ENCODE measurements at regions not wholly inside any gene's neighbourhood (a gene's known extent, or its start where the extent isn't known, plus 50 kb on each side); places are given as distances from the start of the nearest gene placed in this dataset.

- H3K27me3 ChIP-seq (ENCODE audit: low read length): no peaks in the 10 kb centered on the region
Observed at GRCh38 chr10:44771233-44771995, 139.7 kb upstream of the TMEM72 start.

DNA sequence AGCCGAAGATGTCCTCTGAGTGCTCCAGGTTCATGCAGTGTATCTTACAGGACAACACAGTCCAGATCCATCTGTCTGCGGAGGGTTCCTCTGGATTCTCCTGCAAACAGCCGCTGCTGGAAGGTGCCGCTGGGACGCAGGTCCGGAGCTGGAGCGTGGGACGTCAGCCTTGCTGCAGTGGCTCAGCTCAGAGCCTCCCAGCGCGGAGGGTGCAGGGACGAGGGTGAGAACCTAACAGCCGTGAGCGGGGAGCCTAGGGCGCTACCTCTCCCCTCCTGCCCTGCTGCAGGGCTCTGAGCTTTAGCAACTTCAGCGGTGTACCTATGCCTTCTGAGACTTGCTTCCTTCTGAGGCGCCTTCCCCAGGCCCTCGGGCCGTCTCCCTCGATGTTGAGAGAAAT, 137.6 kb upstream of the TMEM72 start:
- H3K9me2 ChIP-seq (replicated peaks; ENCODE audit: insufficient read depth, low read length): no peaks in the 10 kb centered on the region
- H3K79me2 ChIP-seq (ENCODE audit: insufficient read depth, low read length): no peaks in the 10 kb centered on the region
- H3K4me2 ChIP-seq (ENCODE audit: low read depth, low read length, poor library complexity, severe bottlenecking): no peak overlapping the region
- no peaks in the 10 kb centered on the region for H3K36me3 ChIP-seq (ENCODE audit: low read length)
- no peaks in the 10 kb centered on the region for H3F3A ChIP-seq (ENCODE audit: insufficient read depth)
- no peaks in the 10 kb centered on the region for H3K27me3 ChIP-seq (ENCODE audit: low read length)
- H2AFZ ChIP-seq (ENCODE audit: low read depth, low read length, severe bottlenecking): no peak overlapping the region
- no peaks in the 10 kb centered on the region for H3K9me3 ChIP-seq (ENCODE audit: insufficient read depth, low read length)
- H4K20me1 ChIP-seq (ENCODE audit: low read depth, low read length): no peaks in the 10 kb centered on the region
- H3K27ac ChIP-seq (ENCODE audit: low read depth, low read length): no peak overlapping the region
- H3K4me3 ChIP-seq (ENCODE audit: insufficient read depth, low read length, poor library complexity, severe bottlenecking): no peak overlapping the region
- TF ChIP-seq, protein P1, sequence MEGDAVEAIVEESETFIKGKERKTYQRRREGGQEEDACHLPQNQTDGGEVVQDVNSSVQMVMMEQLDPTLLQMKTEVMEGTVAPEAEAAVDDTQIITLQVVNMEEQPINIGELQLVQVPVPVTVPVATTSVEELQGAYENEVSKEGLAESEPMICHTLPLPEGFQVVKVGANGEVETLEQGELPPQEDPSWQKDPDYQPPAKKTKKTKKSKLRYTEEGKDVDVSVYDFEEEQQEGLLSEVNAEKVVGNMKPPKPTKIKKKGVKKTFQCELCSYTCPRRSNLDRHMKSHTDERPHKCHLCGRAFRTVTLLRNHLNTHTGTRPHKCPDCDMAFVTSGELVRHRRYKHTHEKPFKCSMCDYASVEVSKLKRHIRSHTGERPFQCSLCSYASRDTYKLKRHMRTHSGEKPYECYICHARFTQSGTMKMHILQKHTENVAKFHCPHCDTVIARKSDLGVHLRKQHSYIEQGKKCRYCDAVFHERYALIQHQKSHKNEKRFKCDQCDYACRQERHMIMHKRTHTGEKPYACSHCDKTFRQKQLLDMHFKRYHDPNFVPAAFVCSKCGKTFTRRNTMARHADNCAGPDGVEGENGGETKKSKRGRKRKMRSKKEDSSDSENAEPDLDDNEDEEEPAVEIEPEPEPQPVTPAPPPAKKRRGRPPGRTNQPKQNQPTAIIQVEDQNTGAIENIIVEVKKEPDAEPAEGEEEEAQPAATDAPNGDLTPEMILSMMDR (IDR thresholded peaks at IDR 0.05; ENCODE audit: insufficient read depth, low read length, poor library complexity, severe bottlenecking): no peak
- TF ChIP-seq EZH2phosphoT487 (conservative IDR thresholded peaks at IDR 0.05; ENCODE audit: low read length): no peak
- no peak overlapping the region for H3K9ac ChIP-seq (ENCODE audit: low read length)

More at GRCh38 chr10:44771233-44771995, 139.7 kb upstream of the TMEM72 start:
- H3K9ac ChIP-seq (ENCODE audit: low read length): no peak overlapping the region
- H3K9me2 ChIP-seq (replicated peaks; ENCODE audit: insufficient read depth, low read length): no peaks in the 10 kb centered on the region
- no peak overlapping the region for H3K4me2 ChIP-seq (ENCODE audit: low read depth, low read length, poor library complexity, severe bottlenecking)
- TF ChIP-seq, protein P1 (IDR thresholded peaks at IDR 0.05; ENCODE audit: insufficient read depth, low read length, poor library complexity, severe bottlenecking): no peak
- no peak for TF ChIP-seq EZH2phosphoT487 (conservative IDR thresholded peaks at IDR 0.05; ENCODE audit: low read length)
- no peaks in the 10 kb centered on the region for H4K20me1 ChIP-seq (ENCODE audit: low read depth, low read length)
- no peaks in the 10 kb centered on the region for H3K36me3 ChIP-seq (ENCODE audit: low read length)
- H3K79me2 ChIP-seq (ENCODE audit: insufficient read depth, low read length): no peaks in the 10 kb centered on the region
- H3K9me3 ChIP-seq (ENCODE audit: insufficient read depth, low read length): no peaks in the 10 kb centered on the region
- H3K4me3 ChIP-seq (ENCODE audit: insufficient read depth, low read length, poor library complexity, severe bottlenecking): no peak overlapping the region
- no peaks in the 10 kb centered on the region for H3F3A ChIP-seq (ENCODE audit: insufficient read depth)
- H3K27ac ChIP-seq (ENCODE audit: low read depth, low read length): no peak overlapping the region
- H2AFZ ChIP-seq (ENCODE audit: low read depth, low read length, severe bottlenecking): no peak overlapping the region

DNA sequence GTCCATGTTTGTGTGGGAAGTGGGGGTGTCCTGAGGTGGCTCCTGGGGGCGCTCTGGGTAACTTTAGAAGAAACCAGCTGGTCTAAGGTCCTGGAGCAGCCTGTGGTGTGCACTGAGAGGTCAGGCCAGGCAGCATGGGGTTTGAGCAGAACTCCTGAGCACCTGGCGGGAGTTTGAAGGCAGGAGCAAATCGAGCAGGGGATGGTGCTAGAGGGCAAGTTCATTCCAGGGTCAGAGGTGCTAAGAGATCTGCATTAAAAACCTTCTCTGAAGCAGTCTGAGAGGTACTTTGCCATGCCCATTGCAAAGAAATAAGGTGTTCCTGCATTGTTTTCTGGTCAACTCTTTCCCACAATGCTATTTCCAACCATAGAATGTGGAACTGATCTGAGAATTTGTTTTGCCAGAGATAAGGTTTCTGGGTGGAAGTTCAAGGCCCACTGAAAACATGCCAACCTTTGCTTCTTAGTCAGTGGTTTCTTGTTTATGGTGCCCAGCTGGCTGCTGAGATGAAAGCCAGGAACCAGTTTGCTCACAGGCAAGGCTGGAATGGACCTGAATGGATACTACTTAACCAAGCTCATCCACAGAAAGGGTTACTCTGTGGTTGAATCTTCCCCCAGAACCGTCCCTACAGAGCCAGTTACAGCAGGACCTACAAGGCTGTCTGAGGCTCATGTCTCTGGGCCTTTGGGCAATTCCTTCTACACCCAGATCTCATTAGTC, 136.3 kb upstream of the TMEM72 start:
- no peaks in the 10 kb centered on the region for H4K20me1 ChIP-seq (ENCODE audit: low read depth, low read length)
- no peaks in the 10 kb centered on the region for H3K27me3 ChIP-seq (ENCODE audit: low read length)
- H3K36me3 ChIP-seq (ENCODE audit: low read length): no peaks in the 10 kb centered on the region
- no peak overlapping the region for H3K9ac ChIP-seq (ENCODE audit: low read length)
- H3K4me2 ChIP-seq (ENCODE audit: low read depth, low read length, poor library complexity, severe bottlenecking): no peak overlapping the region
- TF ChIP-seq EZH2phosphoT487 (conservative IDR thresholded peaks at IDR 0.05; ENCODE audit: low read length): no peak
- TF ChIP-seq, protein P1 (IDR thresholded peaks at IDR 0.05; ENCODE audit: insufficient read depth, low read length, poor library complexity, severe bottlenecking): no peak
- no peak overlapping the region for H3K4me3 ChIP-seq (ENCODE audit: insufficient read depth, low read length, poor library complexity, severe bottlenecking)
- H3K79me2 ChIP-seq (ENCODE audit: insufficient read depth, low read length): no peaks in the 10 kb centered on the region
- H3K9me3 ChIP-seq (ENCODE audit: insufficient read depth, low read length): no peaks in the 10 kb centered on the region
- no peak overlapping the region for H3K27ac ChIP-seq (ENCODE audit: low read depth, low read length)
- H2AFZ ChIP-seq (ENCODE audit: low read depth, low read length, severe bottlenecking): no peak overlapping the region
- no peaks in the 10 kb centered on the region for H3K9me2 ChIP-seq (replicated peaks; ENCODE audit: insufficient read depth, low read length)
- no peaks in the 10 kb centered on the region for H3F3A ChIP-seq (ENCODE audit: insufficient read depth)
